Activated naive CD4-positive, alpha-beta T cell treated with anti-CD3 and anti-CD28 coated beads, Interleukin-2, amount 50 U/mL, for 16 hours (primary cell): ENCODE measurements at regions not wholly inside any gene's neighbourhood (a gene's known extent, or its start where the extent isn't known, plus 50 kb on each side); places are given as distances from the start of the nearest gene placed in this dataset.

Experiments
- DNase-seq: peaks from one replicate; pipeline ENCODE4 v3.0.0-alpha.2; 2020

- DNase-seq: no peak
Measured at GRCh38 chr2:196249860-196250259, 78.5 kb upstream of the STK17B start.

GRCh38 chr2:196251132-196251531, 79.8 kb upstream of the STK17B start:
- DNase-seq: no peak

GRCh38 chr2:196252408-196253115, 81.2 kb upstream of the STK17B start:
- no peak for DNase-seq

- DNase-seq: no peak
Measured at GRCh38 chr2:196253116-196253480, 81.7 kb upstream of the STK17B start.

GRCh38 chr2:196256585-196256984, 85.2 kb upstream of the STK17B start:
- no peak for DNase-seq

GRCh38 chr2:196257086-196257485, 85.7 kb upstream of the STK17B start:
- no peak for DNase-seq

GRCh38 chr2:196258407-196258806, 87.0 kb upstream of the STK17B start:
- DNase-seq: no peak

GRCh38 chr2:196259507-196260481, 88.4 kb upstream of the STK17B start:
- peak; percentile 48 for DNase-seq

GRCh38 chr2:196260546-196260945, 89.2 kb upstream of the STK17B start:
- no peak for DNase-seq

GRCh38 chr2:196262606-196263005, 91.2 kb upstream of the STK17B start:
- DNase-seq: no peak

GRCh38 chr2:196263181-196263747, 91.9 kb upstream of the STK17B start:
- DNase-seq: no peak

GRCh38 chr2:196266351-196266750, 95.0 kb upstream of the STK17B start:
- DNase-seq: no peak

- no peak for DNase-seq
Measured at GRCh38 chr2:196266855-196267254, 95.5 kb upstream of the STK17B start.

- DNase-seq: no peak
Measured at GRCh38 chr2:196268025-196268424, 96.6 kb upstream of the STK17B start.

- no peak for DNase-seq
Measured at GRCh38 chr2:196268538-196269338, 97.4 kb upstream of the STK17B start.

GRCh38 chr2:196271795-196272194, 100.4 kb upstream of the STK17B start:
- no peak for DNase-seq

- no peak for DNase-seq
Measured at GRCh38 chr2:196274387-196274809, 103.0 kb upstream of the STK17B start.

- no peak for DNase-seq
Measured at GRCh38 chr2:196275646-196276352, 104.4 kb upstream of the STK17B start.

GRCh38 chr2:196276421-196276820, 105.0 kb upstream of the STK17B start:
- no peak for DNase-seq

GRCh38 chr2:196277002-196277401, 105.6 kb upstream of the STK17B start:
- peak; percentile 29 for DNase-seq

- peak; percentile 35 for DNase-seq
Measured at GRCh38 chr2:196278491-196278911, 107.1 kb upstream of the STK17B start.

- DNase-seq: no peak
Measured at GRCh38 chr2:196279541-196279940, 108.2 kb upstream of the STK17B start.
